ENCODE measurements at regions not wholly inside any gene's neighbourhood (a gene's known extent, or its start where the extent isn't known, plus 50 kb on each side); places are given as distances from the start of the nearest gene placed in this dataset.
"Not testable (repeated sequence)": the region's sequence is repeated elsewhere in the genome, so short reads cannot be mapped to it uniquely, and the experiment has no call there.

GRCh38 chr2:193088026-193088425 lies 893.3 kb upstream of the TMEFF2 start:
- Histone ChIP-seq H3K4me1 (replicated peaks in 1 of 2) (no peaks in the 10 kb centered on the region), H3K4me3 (no peak overlapping the region), H3K27ac (no peak overlapping the region)
- ATAC-seq (replicated peaks in 6 of 8): no peak
- in situ Hi-C loops (cut with MboI; ENCODE audit: low pct_unique_long_range_greater_than_20kb in 2 of 9, low sequenced_read_pairs in 9 of 9, unreplicated experiment in 9 of 9): no loop called here
- WGBS, 10 experiments: 0 to 83% (median 64%) methylated on average over 1 of the region's 1 CpG; no CpG with 5 or more reads in 1 of the 10 experiments

- H3K27ac ChIP-seq: no peak overlapping the region
- ATAC-seq (replicated peaks in 6 of 8): no peak
Observed at GRCh38 chr2:193076995-193077394, 882.3 kb upstream of the TMEFF2 start.

GRCh38 chr2:193074933-193075332 lies 880.2 kb upstream of the TMEFF2 start:
- no peak overlapping the region for H3K27ac ChIP-seq
- in situ Hi-C loops (cut with MboI; ENCODE audit: low pct_unique_long_range_greater_than_20kb in 2 of 9, low sequenced_read_pairs in 9 of 9, unreplicated experiment in 9 of 9): no loop called here
- ATAC-seq (replicated peaks in 6 of 8): no peak
- H3K4me3 ChIP-seq: no peak overlapping the region
- WGBS, 10 experiments: 14 to 100% (median 90%) methylated on average over 1 to 2 of the region's 2 CpGs; no CpG with 5 or more reads in 3 of the 10 experiments
- H3K4me1 ChIP-seq (replicated peaks in 1 of 2): no peaks in the 10 kb centered on the region

More at GRCh38 chr2:193076995-193077394, 882.3 kb upstream of the TMEFF2 start:
- Histone ChIP-seq H3K4me1 (replicated peaks in 1 of 2) (no peaks in the 10 kb centered on the region), H3K4me3 (no peak overlapping the region)
- in situ Hi-C loops (cut with MboI; ENCODE audit: low pct_unique_long_range_greater_than_20kb in 2 of 9, low sequenced_read_pairs in 9 of 9, unreplicated experiment in 9 of 9): no loop called here

- in situ Hi-C loops (cut with MboI; ENCODE audit: low pct_unique_long_range_greater_than_20kb in 2 of 9, low sequenced_read_pairs in 9 of 9, unreplicated experiment in 9 of 9): no loop called here
- Histone ChIP-seq H3K4me1 (replicated peaks in 1 of 2) (no peaks in the 10 kb centered on the region), H3K27ac (no peak overlapping the region), H3K4me3 (no peak overlapping the region)
- WGBS, 10 experiments: 100% methylated on average over 1 of the region's 3 CpGs; no CpG with 5 or more reads in 9 of the 10 experiments
- ATAC-seq (replicated peaks in 6 of 8): no peak
Observed at GRCh38 chr2:193072647-193073046, 877.9 kb upstream of the TMEFF2 start.

GRCh38 chr2:193025556-193025955 lies 830.8 kb upstream of the TMEFF2 start:
- not testable (repeated sequence) for H3K4me3 ChIP-seq; H3K27ac ChIP-seq; ATAC-seq (replicated peaks in 6 of 8); H3K4me1 ChIP-seq (replicated peaks in 1 of 2)
- in situ Hi-C loops (cut with MboI; ENCODE audit: low pct_unique_long_range_greater_than_20kb in 2 of 9, low sequenced_read_pairs in 9 of 9, unreplicated experiment in 9 of 9): loop anchor here in 1 of 9 experiments (25.0 kb wide), 1 partner anchor 112 kb away; no protein-coding TSS in a partner anchor
- WGBS, 10 experiments: 17 to 83% (median 66%) methylated on average over 1 to 2 of the region's 3 CpGs; no CpG with 5 or more reads in 5 of the 10 experiments

- Histone ChIP-seq H3K27ac (no peak overlapping the region), H3K4me1 (replicated peaks in 1 of 2) (no peaks in the 10 kb centered on the region), H3K4me3 (no peak overlapping the region)
- no peak for ATAC-seq (replicated peaks in 6 of 8)
- in situ Hi-C loops (cut with MboI; ENCODE audit: low pct_unique_long_range_greater_than_20kb in 2 of 9, low sequenced_read_pairs in 9 of 9, unreplicated experiment in 9 of 9): loop anchor here in 1 of 9 experiments (25.0 kb wide), 1 partner anchor 113 kb away; no protein-coding TSS in a partner anchor
- WGBS, 10 experiments: 0 to 100% (median 79%) methylated on average over 1 of the region's 1 CpG
Observed at GRCh38 chr2:193024791-193025190, 830.1 kb upstream of the TMEFF2 start.

- no peak overlapping the region for H3K4me3 ChIP-seq
- 40 to 86% (median 73%) methylated on average over 1 of the region's 1 CpG; no CpG with 5 or more reads in 6 of the 10 experiments for WGBS, 10 experiments
- no peaks in the 10 kb centered on the region for H3K4me1 ChIP-seq (replicated peaks in 1 of 2)
- ATAC-seq (replicated peaks in 6 of 8): no peak
- H3K27ac ChIP-seq: no peak overlapping the region
- in situ Hi-C loops (cut with MboI; ENCODE audit: low pct_unique_long_range_greater_than_20kb in 2 of 9, low sequenced_read_pairs in 9 of 9, unreplicated experiment in 9 of 9): no loop called here
Observed at GRCh38 chr2:193011870-193012269, 817.1 kb upstream of the TMEFF2 start.

GRCh38 chr2:192993059-192993458 lies 798.3 kb upstream of the TMEFF2 start:
- Histone ChIP-seq H3K4me1 (replicated peaks in 1 of 2) (no peaks in the 10 kb centered on the region), H3K27ac (no peak overlapping the region), H3K4me3 (no peak overlapping the region)
- in situ Hi-C loops (cut with MboI; ENCODE audit: low pct_unique_long_range_greater_than_20kb in 2 of 9, low sequenced_read_pairs in 9 of 9, unreplicated experiment in 9 of 9): no loop called here
- WGBS, 10 experiments: 12 to 100% (median 86%) methylated on average over 1 to 4 of the region's 4 CpGs
- no peak for ATAC-seq (replicated peaks in 6 of 8)

- in situ Hi-C loops (cut with MboI; ENCODE audit: low pct_unique_long_range_greater_than_20kb in 2 of 9, low sequenced_read_pairs in 9 of 9, unreplicated experiment in 9 of 9): no loop called here
- Histone ChIP-seq H3K4me3 (no peak overlapping the region), H3K27ac (no peak overlapping the region), H3K4me1 (replicated peaks in 1 of 2) (no peaks in the 10 kb centered on the region)
- ATAC-seq (replicated peaks in 6 of 8): no peak
Observed at GRCh38 chr2:192983173-192983572, 788.4 kb upstream of the TMEFF2 start.

GRCh38 chr2:192978395-192978794 lies 783.7 kb upstream of the TMEFF2 start:
- peak in 3 of 8 experiments; percentile 39 to 79 (median 61) for ATAC-seq (replicated peaks in 6 of 8)
- 0 to 100% (median 60%) methylated on average over 1 to 3 of the region's 3 CpGs; no CpG with 5 or more reads in 1 of the 10 experiments for WGBS, 10 experiments
- H3K4me3 ChIP-seq: no peak overlapping the region
- H3K27ac ChIP-seq: no peak overlapping the region
- H3K4me1 ChIP-seq (replicated peaks in 1 of 2): no peaks in the 10 kb centered on the region
- in situ Hi-C loops (cut with MboI; ENCODE audit: low pct_unique_long_range_greater_than_20kb in 2 of 9, low sequenced_read_pairs in 9 of 9, unreplicated experiment in 9 of 9): no loop called here

- in situ Hi-C loops (cut with MboI; ENCODE audit: low pct_unique_long_range_greater_than_20kb in 2 of 9, low sequenced_read_pairs in 9 of 9, unreplicated experiment in 9 of 9): no loop called here
- 0 to 73% (median 20%) methylated on average over 1 to 3 of the region's 3 CpGs; no CpG with 5 or more reads in 1 of the 10 experiments for WGBS, 10 experiments
- no peak for ATAC-seq (replicated peaks in 6 of 8)
- no peak overlapping the region for H3K27ac ChIP-seq
- no peak overlapping the region for H3K4me3 ChIP-seq
- H3K4me1 ChIP-seq (replicated peaks in 1 of 2): no peaks in the 10 kb centered on the region
Observed at GRCh38 chr2:192971981-192972380, 777.2 kb upstream of the TMEFF2 start.

- WGBS, 10 experiments: 0 to 86% (median 53%) methylated on average over 1 to 2 of the region's 2 CpGs; no CpG with 5 or more reads in 1 of the 10 experiments
Observed at GRCh38 chr2:192969055-192969454, 774.3 kb upstream of the TMEFF2 start.

GRCh38 chr2:192960945-192961344 lies 766.2 kb upstream of the TMEFF2 start:
- H3K27ac ChIP-seq: no peak overlapping the region
- 13 to 85% (median 68%) methylated on average over 1 to 3 of the region's 3 CpGs for WGBS, 10 experiments
- in situ Hi-C loops (cut with MboI; ENCODE audit: low pct_unique_long_range_greater_than_20kb in 2 of 9, low sequenced_read_pairs in 9 of 9, unreplicated experiment in 9 of 9): no loop called here
- no peak overlapping the region for H3K4me3 ChIP-seq
- peaks cover 0 to 6% of the 10 kb centered on the region in 2 donors for H3K4me1 ChIP-seq (replicated peaks in 1 of 2)
- peak in 2 of 8 experiments; percentile 38 to 52 for ATAC-seq (replicated peaks in 6 of 8)

More at GRCh38 chr2:192969055-192969454, 774.3 kb upstream of the TMEFF2 start:
- H3K27ac ChIP-seq: no peak overlapping the region
- no peak overlapping the region for H3K4me3 ChIP-seq
- in situ Hi-C loops (cut with MboI; ENCODE audit: low pct_unique_long_range_greater_than_20kb in 2 of 9, low sequenced_read_pairs in 9 of 9, unreplicated experiment in 9 of 9): no loop called here
- peak in 3 of 8 experiments; percentile 27 to 71 (median 32) for ATAC-seq (replicated peaks in 6 of 8)
- no peaks in the 10 kb centered on the region for H3K4me1 ChIP-seq (replicated peaks in 1 of 2)

- H3K4me3 ChIP-seq; ATAC-seq (replicated peaks in 6 of 8); H3K4me1 ChIP-seq (replicated peaks in 1 of 2); in situ Hi-C loops (cut with MboI; ENCODE audit: low pct_unique_long_range_greater_than_20kb in 2 of 9, low sequenced_read_pairs in 9 of 9, unreplicated experiment in 9 of 9); H3K27ac ChIP-seq: not testable (repeated sequence)
- 20 to 100% (median 80%) methylated on average over 1 to 5 of the region's 7 CpGs; no CpG with 5 or more reads in 4 of the 10 experiments for WGBS, 10 experiments
Observed at GRCh38 chr2:192958615-192959014, 763.9 kb upstream of the TMEFF2 start.

All from motor neuron (in vitro differentiated cells).